Hematopoietic multipotent progenitor cell treated with erythropoietin and hydrocortisone succinate and interleukin-3 and kit ligand, for 8 days (in vitro differentiated cells): ENCODE measurements at regions not wholly inside any gene's neighbourhood (a gene's known extent, or its start where the extent isn't known, plus 50 kb on each side); places are given as distances from the start of the nearest gene placed in this dataset.
A peak's percentile ranks its signal among the peaks of the same experiment; 100 is the strongest.
"Not testable (repeated sequence)": the region's sequence is repeated elsewhere in the genome, so short reads cannot be mapped to it uniquely, and the experiment has no call there.

Source experiments
- DNase-seq: peaks from one replicate; pipeline ENCODE4 v3.0.0-alpha.2; 2015

DNA sequence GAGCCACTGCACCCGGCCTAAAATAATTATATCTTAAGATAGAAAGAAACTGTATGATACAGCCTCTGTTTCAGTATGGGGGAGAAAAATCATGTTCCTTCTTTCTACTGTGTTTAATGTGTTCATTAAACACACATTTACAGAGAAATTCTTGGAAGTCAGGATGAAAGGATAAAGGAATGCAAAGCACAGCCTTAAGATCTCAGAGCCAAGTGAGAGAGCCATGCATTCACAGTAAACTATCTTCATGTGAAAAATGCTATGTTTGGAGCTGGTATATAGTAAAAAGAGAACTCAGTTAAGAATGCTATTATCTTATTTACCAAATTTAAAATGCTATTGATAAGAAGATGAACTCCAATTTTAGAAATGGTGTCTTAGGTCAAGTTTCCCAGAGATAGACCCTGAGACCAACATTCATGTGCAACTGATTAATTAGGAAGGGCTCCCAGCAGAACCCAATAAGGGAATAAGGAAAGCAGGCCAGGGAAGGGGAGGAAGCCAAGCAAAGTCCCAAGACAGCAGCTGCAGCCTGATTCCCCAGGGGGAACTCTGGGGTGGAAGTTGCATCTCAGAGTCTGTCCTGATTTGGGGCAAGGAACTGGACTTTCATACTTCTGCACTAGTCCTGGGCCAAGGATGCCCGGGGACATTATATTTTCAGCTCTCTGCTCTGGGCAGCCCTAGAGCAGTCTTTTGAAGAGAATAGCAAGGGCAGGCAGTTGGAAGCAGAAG, 130.0 kb upstream of the ZNF648 start:
- no peak for DNase-seq

DNA sequence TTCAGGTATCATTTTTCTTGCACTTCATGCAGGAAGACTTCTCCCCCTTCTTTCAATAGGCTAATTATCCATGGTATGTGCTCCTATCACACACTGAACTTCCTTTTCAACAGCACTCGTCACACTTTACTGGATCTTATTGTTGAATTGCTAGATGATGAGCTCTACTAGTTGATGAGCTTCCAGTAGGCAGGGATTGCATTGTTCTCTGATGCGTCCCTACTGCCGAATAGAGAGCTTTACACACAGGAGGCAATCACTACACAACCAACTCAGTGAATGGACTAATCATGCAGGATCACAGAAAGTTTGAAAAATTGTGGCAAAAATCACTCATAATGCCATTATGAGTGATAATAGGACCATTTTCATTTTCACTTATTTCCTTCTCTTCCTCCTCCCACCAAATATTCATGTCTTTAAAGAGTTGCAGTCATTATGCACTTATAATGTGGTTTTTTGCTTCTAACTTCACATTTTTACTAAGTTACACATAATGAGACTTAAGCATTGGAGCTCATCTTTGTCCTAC, 128.1 kb upstream of the ZNF648 start:
- no peak for DNase-seq

DNA sequence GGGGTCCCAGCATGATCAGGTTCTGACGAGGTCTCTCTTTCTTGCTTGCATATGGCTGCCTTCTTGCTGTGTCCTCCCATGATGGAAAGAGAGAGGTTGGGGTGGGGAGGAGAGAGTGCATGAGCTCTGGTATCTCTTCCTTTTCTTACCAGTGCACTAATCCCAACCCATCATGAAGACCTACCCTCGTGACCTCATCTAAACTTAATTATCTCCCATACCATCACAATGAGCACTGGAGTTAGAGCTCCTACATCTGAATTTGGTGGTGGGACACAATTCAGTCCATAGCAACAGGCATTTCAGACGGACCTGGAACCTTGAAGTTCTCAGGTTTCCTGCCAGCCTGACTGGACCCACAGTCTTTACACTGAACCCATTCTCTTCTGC, 125.2 kb upstream of the ZNF648 start:
- DNase-seq: no peak

DNA sequence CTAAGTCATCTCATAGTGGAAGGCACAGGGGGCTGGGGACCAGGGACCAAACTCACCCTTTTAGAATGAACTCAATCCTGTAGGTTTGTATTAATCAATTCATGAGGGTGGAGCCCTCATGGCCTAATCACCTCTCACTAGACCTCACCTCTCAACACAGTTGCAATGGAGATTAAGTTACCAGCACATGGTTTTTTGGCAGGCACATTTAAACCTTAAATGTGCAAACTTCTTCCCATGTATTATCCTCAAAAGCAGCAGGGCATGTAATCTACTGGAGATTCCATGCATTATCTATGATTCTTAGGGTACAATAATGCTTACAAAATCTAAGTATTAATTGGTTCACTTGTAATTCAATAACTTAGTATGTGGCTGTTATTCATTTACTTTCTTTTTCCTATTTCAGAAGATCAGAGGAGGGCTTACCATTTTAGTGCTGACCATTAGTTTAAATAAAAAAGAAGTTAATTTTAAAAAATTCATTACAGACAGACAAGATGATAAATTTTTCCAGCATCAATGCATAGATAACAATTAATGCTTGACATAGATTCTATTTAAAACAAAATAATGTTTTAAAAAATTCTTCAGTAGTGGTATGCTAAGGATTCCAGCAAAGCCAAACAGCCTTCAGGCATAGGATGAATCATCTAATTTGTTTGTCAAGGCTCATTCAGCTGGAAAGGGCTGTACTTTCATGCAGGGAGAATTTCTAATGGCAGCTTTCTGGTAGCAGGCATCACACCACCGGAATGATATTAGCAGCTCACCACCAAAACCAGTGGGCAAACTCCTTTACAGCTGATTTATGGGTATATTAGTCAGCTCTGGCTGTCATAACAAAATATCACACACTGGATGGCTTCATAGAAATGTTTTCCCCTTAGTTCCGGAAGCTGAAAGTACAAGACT, 124.6 kb upstream of the ZNF648 start:
- peak; percentile 14 for DNase-seq

DNA sequence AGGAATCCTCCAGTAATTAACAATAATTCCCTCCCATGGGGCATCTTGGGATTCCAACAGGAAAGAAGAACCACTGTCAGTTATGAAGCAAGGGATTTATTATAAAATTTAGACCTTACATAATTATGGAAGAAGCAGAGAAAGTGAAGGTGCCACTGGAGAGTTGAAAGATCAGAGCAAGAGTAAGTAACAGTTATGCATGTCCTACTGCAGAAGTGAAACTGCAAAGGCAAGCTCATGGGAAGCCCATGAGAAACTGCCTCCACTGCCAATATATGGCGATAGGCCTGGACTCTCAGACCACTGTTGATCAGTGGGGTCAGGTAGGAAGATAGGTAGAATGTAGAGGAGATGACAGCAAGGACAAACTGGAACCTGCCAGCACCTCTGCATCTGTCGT, 123.6 kb upstream of the ZNF648 start:
- no peak for DNase-seq

DNA sequence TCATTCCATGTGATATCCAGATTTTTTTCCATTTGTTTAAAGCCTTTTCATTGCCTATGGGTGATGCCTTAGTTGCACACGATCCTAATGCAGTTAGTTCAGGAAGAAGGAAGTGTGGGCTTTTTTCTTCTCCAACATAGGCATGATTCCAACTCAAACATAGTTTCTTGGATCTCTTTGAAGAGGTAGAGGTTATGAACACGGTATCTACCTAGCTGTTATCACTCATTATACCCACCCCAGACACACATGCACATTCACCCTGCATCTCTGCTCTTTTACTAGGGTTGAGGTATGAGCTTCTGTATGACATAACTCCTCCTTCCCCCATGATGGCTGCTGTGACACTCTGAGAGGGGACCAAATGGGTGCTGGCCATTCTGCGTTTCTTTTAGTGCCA, 122.1 kb upstream of the ZNF648 start:
- no peak for DNase-seq

DNA sequence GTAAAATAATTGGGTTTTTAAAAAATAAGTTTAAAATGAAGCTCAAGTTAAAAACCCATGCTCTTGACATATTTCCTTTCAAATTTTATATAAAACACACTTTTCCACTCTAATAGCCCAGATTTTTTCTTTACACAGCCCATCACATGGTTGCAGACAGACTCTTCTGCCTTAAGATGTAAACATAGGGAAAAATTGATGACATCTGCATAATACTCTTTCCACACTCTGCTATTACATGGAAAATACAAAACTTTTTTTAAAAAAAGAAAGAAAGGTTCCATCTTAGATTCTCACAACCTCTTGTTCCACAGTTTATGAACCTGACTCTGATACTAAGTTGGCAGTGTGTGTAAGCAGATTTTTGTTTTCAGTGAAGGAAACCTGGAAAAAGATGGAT, 120.8 kb upstream of the ZNF648 start:
- no peak for DNase-seq

DNA sequence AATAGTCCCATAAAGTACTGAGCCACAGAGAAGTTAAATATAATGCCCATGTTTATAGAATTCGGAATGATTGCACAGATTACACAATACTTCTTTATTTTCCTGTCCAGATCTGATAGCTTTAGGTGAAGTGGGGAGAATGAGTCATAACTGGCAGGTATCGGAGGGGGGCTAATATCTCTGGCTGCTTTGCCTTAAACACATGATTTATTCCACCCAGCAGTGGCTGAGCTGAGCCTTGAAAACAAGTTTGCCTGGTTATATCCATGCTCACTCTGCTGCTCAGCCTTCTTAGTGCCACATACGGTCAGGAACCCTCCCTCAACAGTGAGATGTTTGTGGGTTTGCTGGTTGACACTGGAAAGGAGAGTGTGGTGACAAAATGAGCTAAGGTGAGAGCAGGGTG, 119.7 kb upstream of the ZNF648 start:
- no peak for DNase-seq

DNA sequence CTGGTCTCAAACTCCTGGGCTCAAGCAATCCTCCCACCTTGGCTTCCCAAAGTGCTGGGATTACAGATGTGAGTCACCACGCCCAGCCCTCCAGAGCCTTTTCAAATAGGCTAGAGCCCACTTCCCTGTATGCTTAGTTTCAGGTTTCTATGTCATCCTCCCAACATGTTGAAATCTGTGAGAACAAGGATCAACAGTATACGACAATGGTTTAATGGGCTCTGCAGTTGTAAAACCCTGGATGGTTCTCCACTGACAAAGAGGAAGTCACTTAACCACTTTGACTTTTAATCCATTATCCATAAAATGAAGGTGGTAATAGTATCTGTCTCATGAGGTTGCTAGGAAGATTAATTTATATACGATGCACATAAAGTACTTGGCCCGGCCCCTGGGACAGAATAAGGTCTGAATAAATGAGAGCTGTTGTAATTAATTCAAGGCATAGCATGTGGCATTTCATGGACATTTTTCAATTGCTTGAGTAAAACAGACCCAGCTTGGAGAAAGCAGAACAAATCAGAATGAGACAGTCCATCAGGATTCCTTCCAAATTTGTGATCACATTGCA, 113.9 kb upstream of the ZNF648 start:
- no peak for DNase-seq

DNA sequence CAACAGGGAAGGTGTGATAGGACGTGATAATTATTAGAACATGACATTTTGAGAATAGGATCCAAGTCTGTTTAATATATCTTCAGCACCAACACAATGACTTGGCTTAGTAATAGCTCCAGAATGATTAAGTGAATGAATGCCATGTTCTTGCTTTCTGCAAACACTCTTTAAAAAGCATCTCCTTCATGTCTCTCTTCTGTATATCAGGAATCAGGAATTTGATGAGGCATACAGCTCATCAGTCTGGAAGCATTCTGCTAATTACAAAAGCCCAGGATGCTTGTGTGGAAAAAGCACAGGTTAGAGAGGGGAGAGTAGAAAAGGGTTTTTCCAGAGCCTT, 113.0 kb upstream of the ZNF648 start:
- no peak for DNase-seq

DNA sequence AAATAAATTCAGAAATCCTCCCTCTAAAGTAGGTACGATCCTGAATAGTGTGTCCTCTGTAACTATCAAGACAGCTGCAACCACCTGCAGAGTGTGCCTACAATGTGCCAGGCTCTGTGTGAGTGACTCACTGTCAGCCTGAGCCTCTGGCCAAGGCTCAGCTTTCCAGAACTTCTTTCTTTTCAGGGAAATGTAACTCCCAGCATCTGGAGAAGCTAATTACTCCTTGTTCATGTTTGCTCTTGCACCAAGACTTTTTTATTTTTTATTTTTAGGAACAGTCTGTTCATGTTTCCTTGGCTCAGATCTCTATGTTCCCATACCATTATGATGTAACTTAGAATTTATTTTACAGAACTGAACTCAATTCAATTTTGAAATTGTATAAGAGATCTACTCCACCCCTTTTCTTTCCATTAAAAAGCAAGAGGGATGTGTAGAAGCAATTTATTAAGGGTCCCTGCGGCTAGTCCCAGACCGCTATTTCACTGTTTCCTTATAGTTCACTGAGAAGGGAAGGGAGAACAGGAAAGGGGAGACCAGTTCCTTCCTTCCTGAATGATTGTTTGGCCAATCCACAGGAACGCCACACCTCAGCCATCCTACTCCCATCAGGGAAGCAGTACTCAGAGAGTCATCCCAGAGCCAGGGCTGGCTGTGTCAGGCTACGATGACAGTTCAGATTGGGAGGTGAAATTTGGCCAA, 112.4 kb upstream of the ZNF648 start:
- DNase-seq: no peak

DNA sequence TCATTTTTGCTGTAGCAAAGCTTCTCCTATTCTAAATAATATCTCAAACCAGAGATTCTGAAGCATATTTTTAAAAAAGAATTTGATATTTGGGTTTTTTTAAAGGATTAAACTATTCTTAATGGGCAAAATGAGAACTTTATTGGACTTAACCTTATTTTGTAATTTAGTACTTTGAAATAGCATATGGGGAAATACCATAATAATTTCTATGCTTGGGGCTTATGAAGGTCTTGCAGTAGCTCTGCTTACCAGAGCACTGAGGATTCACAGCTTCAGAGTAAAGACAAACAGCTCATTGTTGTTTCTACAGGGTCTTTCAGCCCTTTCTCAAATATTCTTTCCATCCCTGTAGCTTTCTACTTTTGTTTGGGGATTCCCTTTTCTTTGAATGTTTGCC, 111.2 kb upstream of the ZNF648 start:
- no peak for DNase-seq

DNA sequence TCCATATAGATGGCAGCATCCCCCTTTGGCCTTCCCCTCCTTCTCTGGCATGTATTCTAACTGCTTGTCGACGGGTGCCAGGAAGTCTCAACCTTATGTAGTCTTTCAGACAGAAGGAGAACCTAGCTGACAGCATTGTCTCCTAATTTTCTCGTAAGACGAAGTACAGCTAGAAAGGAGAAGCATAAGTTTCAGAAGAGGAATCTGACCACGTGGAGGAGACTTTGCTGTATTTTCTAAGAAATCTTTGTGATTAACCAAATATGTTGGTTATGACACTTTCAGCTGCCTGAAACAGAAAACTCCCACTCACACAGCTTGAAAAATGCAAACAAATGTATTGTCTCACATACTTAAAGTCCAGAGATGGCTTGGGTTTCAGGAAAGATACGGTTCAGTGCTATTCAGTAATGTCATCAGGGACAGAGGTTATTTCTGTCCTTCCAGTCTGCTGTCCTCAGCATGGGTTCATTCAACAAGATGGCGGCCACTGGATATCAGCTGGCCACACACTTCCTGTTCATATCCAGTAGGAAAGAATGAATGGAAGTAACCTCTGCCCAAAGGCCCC, 109.5 kb upstream of the ZNF648 start:
- DNase-seq: peak; percentile 42

DNA sequence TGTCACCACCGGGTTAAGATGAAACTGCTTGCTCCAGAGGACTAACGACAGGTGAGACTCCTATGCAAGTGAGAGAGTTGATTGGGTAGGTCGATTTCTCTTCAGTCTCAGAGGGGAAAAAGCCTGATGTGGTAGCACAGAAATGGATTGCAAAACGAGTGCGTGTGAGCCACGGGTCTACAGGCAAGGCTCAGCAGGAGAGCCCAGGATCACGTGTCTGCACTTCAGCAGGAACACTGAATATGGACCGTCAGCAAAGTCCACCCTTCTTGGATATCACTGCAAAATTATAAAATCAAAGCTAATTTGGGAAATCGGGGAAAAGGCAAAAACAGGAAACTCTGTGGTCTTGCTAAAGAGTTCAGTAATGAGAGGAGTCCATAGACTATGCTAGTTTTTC, 107.7 kb upstream of the ZNF648 start:
- no peak for DNase-seq

DNA sequence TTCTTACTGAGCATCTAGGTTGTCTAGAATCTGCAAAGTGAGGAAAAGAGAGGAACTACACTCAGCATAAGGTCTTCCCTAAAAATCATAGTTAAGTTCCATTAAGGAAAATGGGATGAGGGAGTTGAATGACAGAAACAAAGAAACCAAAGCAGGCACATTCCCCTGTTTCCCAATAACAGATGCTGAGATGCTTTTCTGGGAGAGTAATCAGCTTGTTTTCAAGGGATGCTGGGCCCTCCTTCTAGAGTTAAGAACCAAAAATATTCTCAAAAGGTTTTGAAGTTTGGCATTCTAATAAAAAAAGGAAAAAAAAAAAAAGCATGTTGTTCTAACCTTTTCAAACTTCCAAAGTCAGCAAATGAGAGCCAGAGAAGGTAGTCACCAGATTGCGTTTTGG, 105.2 kb upstream of the ZNF648 start:
- DNase-seq: no peak

DNA sequence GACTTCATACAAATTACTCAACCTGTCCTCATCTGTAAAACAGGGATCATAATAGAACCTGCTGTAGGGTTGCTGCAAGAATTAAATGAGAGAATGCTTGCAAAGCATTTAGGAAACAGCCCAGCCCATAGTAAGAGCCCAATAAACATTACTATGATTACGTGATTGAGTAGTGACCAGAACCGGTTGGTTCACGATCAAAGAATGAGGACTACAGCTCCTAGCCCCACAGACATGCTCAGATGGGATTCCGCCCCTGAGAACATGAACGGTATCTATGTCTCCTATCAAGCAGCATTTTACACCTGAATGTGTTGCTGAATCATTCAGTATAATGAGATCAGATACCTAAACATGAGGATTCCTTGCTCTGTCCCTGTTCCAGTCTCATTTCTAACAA, 104.8 kb upstream of the ZNF648 start:
- no peak for DNase-seq

DNA sequence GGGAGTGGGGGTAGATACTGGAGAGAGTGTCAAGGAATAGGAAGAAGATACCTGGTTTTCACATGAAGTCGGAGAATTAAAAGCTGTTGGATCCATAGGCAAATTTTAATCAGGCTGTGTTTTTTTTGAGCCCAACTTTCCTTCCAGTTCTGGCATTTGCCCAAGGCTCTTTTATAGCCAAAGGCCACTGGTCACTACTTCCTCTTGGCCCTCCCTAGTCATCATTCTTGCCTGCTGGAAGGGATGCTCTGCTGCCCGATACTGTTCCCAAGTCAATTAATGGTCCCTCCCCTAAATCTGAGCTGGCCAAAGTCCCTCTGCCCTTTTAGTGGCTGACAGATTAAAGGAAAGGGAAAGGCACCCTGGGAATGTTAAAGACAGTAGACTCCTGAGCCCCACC, 102.8 kb upstream of the ZNF648 start:
- no peak for DNase-seq

DNA sequence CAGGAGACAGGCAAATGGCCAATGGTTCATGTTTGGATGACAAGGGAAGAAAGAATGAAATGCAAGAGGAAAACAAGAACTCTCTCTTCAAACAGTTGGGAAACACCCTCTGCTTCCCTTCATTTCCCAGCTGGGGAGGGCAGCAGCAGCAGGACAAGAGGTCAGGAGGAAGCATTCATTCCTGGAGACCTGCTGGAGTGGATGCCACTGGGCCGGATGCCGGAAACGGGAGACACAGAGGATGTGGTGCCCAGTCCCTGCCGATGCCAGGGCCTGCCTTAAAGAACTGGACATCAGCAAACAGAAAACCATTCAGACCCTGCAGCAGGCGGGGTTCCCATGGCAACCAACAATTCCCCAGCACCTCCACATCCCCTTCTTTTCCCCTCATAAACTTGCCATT, 102.3 kb upstream of the ZNF648 start:
- DNase-seq: no peak

DNA sequence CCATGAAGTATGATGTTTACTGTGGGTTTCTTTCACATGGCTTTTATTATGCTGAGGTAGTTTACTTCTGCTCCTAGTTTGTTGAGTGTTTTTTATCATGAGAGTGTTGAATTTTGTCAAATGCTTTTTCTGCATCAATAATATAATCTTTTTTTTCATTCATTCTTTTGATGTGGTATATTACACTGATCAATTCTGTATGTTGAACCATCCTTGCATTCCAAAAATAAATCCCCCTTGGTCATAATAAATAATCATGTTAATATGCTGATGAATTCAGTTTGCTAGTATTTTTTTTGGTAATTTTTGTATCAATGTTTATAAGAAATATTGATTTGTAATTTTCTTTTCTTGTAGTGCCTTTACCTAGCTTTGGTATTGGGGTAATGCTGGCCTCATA, 97.9 kb upstream of the ZNF648 start:
- DNase-seq: no peak

DNA sequence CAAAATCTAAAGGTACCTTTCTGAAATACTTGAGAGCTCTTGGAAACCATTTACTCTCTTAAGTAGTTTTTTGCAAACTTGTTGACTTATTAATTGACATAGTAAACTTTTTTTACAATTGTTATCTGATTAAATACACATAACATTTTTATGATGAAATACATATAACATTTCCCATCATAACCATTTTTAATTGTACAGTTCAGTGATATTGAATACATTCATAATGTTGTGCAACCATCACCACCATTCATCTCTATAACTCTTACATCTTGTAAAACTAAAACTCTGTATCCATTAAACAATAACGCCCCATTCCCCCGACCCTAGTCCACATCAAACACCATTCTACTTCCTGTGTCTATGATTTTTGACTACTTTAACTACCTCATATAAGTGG, 95.7 kb upstream of the ZNF648 start:
- DNase-seq: no peak

DNA sequence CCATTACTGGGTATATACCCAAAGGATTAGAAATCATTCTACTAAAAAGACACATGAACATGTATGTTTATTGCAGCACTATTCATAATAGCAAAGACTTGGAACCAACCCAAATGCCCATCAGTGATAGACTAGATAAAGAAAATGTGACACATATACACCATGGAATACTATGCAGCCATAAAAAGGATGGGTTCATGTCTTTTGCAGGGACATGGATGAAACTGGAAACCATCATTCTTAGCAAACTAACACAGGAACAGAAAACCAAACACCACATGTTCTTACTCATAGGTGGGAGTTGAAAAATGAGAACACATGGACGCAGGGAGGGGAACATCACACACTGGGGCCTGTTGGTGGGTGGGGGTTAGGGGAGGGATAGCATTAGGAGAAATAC, 92.9 kb upstream of the ZNF648 start:
- not testable (repeated sequence) for DNase-seq

DNA sequence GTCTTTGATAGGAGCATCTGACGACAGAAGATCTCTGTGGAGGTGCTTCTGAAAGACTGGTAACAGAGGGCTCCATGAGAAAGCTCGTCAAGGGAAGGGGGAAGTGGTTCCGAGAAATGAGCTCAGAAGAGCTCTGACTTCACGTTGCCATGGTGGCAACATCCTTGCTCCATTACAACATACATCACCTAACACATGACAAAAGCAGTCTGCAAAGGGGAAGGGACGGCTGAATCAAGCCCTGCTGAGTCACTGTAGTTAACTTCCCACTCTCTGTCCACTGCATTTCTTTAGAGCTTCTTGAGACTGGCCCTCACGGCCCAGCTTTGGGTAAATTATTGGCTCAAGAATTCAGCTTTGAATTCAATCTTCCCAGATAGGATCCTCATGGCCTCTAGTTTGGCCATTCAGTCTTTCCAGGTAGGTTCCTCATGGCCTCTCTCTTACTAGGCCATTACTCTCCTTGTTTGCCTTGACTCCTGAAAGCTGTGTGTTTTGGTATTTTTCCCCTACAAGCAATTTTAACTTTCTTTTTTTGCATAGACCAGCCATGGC, 88.0 kb upstream of the ZNF648 start:
- DNase-seq: peak; percentile 52

DNA sequence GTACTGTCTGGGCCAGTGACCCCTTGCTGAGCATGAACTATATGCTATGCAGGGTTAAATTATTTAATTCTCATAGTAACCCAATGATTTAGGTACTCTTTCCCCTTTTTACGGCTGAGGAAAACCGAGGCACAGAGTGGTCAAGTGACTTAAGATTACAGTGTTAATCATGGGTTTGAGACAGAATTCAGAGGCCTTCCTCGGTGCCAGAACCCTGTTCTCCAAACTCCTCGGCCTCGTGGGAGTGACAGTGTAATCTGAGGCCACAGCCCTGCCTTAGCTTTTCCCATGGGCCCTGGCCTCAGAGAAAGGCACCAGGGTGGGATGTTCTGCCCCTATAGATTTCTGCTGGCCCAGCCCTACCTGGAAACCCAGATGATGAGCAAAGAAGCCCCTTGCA, 86.4 kb upstream of the ZNF648 start:
- no peak for DNase-seq
